ENCODE measurements at regions not wholly inside any gene's neighbourhood (a gene's known extent, or its start where the extent isn't known, plus 50 kb on each side); places are given as distances from the start of the nearest gene placed in this dataset.

DNA sequence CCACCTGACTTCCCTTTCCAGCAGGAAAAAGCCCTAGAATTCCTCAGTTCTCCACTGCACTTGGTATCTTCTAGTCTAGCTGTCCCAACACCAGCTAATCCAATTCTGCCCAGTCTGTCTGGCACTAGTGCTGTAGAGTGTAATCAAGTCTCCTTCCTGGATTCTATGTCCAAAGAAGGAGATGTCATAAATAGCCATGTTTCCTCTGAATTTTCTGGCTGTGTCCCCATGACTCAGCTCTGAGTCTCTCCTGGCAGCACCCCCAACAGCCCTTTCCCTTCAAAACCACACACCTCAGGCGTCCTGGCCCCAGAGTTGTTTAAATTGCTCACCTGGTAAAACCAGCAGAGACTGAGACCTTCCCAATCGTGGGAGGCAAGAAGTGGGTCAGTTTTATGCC, 197.2 kb downstream of the GRXCR1 start:
- Histone ChIP-seq H3K4me3 (no peak overlapping the region), H3K27me3 (ENCODE audit: insufficient read depth) (no peaks in the 10 kb centered on the region), H3K4me2 (no peak overlapping the region), H3K27ac (ENCODE audit: low read depth) (no peak overlapping the region), H4K20me1 (replicated peaks; ENCODE audit: insufficient read depth) (no peaks in the 10 kb centered on the region), H3F3A (replicated peaks; ENCODE audit: low read depth) (no peaks in the 10 kb centered on the region), H2AFZ (no peak overlapping the region), H3K79me2 (replicated peaks; ENCODE audit: insufficient read depth) (no peaks in the 10 kb centered on the region), H3K9me2 (ENCODE audit: insufficient read depth) (peaks cover 5% of the 10 kb centered on the region; the same call in 1 of the 2 replicates), H3K36me3 (ENCODE audit: insufficient read depth) (no peaks in the 10 kb centered on the region; the same call in 1 of the 2 replicates), H3K4me1 (ENCODE audit: insufficient read depth) (no peaks in the 10 kb centered on the region)
- H3K27ac Mint-ChIP-seq, result no peak overlapping the region
- no peak overlapping the region for H3K4me3 Mint-ChIP-seq
- H3K36me3 Mint-ChIP-seq (ENCODE audit: low read depth), result peaks cover 25% of the 10 kb centered on the region
- no peak for DNase-seq (ENCODE audit: low spot score)
- peaks cover 52% of the 10 kb centered on the region for H3K9me3 Mint-ChIP-seq
- H3K27me3 Mint-ChIP-seq (ENCODE audit: insufficient read depth, low read depth, poor library complexity), result no peaks in the 10 kb centered on the region
- TF ChIP-seq, protein P1, sequence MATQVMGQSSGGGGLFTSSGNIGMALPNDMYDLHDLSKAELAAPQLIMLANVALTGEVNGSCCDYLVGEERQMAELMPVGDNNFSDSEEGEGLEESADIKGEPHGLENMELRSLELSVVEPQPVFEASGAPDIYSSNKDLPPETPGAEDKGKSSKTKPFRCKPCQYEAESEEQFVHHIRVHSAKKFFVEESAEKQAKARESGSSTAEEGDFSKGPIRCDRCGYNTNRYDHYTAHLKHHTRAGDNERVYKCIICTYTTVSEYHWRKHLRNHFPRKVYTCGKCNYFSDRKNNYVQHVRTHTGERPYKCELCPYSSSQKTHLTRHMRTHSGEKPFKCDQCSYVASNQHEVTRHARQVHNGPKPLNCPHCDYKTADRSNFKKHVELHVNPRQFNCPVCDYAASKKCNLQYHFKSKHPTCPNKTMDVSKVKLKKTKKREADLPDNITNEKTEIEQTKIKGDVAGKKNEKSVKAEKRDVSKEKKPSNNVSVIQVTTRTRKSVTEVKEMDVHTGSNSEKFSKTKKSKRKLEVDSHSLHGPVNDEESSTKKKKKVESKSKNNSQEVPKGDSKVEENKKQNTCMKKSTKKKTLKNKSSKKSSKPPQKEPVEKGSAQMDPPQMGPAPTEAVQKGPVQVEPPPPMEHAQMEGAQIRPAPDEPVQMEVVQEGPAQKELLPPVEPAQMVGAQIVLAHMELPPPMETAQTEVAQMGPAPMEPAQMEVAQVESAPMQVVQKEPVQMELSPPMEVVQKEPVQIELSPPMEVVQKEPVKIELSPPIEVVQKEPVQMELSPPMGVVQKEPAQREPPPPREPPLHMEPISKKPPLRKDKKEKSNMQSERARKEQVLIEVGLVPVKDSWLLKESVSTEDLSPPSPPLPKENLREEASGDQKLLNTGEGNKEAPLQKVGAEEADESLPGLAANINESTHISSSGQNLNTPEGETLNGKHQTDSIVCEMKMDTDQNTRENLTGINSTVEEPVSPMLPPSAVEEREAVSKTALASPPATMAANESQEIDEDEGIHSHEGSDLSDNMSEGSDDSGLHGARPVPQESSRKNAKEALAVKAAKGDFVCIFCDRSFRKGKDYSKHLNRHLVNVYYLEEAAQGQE (IDR thresholded peaks at IDR 0.05; ENCODE audit: unreplicated experiment), result no peak
- TF ChIP-seq JUNB (IDR thresholded peaks at IDR 0.05; ENCODE audit: unreplicated experiment), result no peak
- no peak for TF ChIP-seq EZH2phosphoT487 (IDR thresholded peaks at IDR 0.05; ENCODE audit: unreplicated experiment)
- no peak for TF ChIP-seq CREB1 (CRISPR knock-in tag; IDR thresholded peaks at IDR 0.05; ENCODE audit: low read depth)
- no peak for TF ChIP-seq EZH2 (IDR thresholded peaks at IDR 0.05; ENCODE audit: low read depth, unreplicated experiment)
- TF ChIP-seq POLR2AphosphoS5 (IDR thresholded peaks at IDR 0.05; ENCODE audit: low read depth), result no peak
- TF ChIP-seq, protein P2, sequence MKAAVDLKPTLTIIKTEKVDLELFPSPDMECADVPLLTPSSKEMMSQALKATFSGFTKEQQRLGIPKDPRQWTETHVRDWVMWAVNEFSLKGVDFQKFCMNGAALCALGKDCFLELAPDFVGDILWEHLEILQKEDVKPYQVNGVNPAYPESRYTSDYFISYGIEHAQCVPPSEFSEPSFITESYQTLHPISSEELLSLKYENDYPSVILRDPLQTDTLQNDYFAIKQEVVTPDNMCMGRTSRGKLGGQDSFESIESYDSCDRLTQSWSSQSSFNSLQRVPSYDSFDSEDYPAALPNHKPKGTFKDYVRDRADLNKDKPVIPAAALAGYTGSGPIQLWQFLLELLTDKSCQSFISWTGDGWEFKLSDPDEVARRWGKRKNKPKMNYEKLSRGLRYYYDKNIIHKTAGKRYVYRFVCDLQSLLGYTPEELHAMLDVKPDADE (IDR thresholded peaks at IDR 0.05), result no peak
- no peak for TF ChIP-seq ZNF114 (CRISPR knock-in tag; IDR thresholded peaks at IDR 0.05)
- TF ChIP-seq, protein P3, sequence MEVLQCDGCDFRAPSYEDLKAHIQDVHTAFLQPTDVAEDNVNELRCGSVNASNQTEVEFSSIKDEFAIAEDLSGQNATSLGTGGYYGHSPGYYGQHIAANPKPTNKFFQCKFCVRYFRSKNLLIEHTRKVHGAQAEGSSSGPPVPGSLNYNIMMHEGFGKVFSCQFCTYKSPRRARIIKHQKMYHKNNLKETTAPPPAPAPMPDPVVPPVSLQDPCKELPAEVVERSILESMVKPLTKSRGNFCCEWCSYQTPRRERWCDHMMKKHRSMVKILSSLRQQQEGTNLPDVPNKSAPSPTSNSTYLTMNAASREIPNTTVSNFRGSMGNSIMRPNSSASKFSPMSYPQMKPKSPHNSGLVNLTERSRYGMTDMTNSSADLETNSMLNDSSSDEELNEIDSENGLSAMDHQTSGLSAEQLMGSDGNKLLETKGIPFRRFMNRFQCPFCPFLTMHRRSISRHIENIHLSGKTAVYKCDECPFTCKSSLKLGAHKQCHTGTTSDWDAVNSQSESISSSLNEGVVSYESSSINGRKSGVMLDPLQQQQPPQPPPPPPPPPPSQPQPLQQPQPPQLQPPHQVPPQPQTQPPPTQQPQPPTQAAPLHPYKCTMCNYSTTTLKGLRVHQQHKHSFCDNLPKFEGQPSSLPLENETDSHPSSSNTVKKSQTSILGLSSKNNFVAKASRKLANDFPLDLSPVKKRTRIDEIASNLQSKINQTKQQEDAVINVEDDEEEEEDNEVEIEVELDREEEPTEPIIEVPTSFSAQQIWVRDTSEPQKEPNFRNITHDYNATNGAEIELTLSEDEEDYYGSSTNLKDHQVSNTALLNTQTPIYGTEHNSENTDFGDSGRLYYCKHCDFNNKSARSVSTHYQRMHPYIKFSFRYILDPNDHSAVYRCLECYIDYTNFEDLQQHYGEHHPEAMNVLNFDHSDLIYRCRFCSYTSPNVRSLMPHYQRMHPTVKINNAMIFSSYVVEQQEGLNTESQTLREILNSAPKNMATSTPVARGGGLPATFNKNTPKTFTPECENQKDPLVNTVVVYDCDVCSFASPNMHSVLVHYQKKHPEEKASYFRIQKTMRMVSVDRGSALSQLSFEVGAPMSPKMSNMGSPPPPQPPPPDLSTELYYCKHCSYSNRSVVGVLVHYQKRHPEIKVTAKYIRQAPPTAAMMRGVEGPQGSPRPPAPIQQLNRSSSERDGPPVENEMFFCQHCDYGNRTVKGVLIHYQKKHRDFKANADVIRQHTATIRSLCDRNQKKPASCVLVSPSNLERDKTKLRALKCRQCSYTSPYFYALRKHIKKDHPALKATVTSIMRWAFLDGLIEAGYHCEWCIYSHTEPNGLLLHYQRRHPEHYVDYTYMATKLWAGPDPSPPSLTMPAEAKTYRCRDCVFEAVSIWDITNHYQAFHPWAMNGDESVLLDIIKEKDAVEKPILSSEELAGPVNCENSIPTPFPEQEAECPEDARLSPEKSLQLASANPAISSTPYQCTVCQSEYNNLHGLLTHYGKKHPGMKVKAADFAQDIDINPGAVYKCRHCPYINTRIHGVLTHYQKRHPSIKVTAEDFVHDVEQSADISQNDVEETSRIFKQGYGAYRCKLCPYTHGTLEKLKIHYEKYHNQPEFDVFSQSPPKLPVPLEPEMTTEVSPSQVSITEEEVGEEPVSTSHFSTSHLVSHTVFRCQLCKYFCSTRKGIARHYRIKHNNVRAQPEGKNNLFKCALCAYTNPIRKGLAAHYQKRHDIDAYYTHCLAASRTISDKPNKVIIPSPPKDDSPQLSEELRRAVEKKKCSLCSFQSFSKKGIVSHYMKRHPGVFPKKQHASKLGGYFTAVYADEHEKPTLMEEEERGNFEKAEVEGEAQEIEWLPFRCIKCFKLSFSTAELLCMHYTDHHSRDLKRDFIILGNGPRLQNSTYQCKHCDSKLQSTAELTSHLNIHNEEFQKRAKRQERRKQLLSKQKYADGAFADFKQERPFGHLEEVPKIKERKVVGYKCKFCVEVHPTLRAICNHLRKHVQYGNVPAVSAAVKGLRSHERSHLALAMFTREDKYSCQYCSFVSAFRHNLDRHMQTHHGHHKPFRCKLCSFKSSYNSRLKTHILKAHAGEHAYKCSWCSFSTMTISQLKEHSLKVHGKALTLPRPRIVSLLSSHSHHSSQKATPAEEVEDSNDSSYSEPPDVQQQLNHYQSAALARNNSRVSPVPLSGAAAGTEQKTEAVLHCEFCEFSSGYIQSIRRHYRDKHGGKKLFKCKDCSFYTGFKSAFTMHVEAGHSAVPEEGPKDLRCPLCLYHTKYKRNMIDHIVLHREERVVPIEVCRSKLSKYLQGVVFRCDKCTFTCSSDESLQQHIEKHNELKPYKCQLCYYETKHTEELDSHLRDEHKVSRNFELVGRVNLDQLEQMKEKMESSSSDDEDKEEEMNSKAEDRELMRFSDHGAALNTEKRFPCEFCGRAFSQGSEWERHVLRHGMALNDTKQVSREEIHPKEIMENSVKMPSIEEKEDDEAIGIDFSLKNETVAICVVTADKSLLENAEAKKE (CRISPR knock-in tag; IDR thresholded peaks at IDR 0.05), result no peak
- no peak for TF ChIP-seq STAT1 (IDR thresholded peaks at IDR 0.05; ENCODE audit: unreplicated experiment)
- TF ChIP-seq ZNF331 (CRISPR knock-in tag; IDR thresholded peaks at IDR 0.05; ENCODE audit: low read depth), result no peak
- TF ChIP-seq, protein P4, sequence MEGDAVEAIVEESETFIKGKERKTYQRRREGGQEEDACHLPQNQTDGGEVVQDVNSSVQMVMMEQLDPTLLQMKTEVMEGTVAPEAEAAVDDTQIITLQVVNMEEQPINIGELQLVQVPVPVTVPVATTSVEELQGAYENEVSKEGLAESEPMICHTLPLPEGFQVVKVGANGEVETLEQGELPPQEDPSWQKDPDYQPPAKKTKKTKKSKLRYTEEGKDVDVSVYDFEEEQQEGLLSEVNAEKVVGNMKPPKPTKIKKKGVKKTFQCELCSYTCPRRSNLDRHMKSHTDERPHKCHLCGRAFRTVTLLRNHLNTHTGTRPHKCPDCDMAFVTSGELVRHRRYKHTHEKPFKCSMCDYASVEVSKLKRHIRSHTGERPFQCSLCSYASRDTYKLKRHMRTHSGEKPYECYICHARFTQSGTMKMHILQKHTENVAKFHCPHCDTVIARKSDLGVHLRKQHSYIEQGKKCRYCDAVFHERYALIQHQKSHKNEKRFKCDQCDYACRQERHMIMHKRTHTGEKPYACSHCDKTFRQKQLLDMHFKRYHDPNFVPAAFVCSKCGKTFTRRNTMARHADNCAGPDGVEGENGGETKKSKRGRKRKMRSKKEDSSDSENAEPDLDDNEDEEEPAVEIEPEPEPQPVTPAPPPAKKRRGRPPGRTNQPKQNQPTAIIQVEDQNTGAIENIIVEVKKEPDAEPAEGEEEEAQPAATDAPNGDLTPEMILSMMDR (conservative IDR thresholded peaks at IDR 0.05; ENCODE audit: low read depth in 2 of 2), result no peak
- TF ChIP-seq NANOG (IDR thresholded peaks at IDR 0.05; ENCODE audit: borderline replicate concordance), result no peak
- no peak for ATAC-seq
- H3K4me1 Mint-ChIP-seq, result no peaks in the 10 kb centered on the region

Data from GM23338 (cell line).